ENCODE measurements at regions not wholly inside any gene's neighbourhood (a gene's known extent, or its start where the extent isn't known, plus 50 kb on each side); places are given as distances from the start of the nearest gene placed in this dataset.

DNA sequence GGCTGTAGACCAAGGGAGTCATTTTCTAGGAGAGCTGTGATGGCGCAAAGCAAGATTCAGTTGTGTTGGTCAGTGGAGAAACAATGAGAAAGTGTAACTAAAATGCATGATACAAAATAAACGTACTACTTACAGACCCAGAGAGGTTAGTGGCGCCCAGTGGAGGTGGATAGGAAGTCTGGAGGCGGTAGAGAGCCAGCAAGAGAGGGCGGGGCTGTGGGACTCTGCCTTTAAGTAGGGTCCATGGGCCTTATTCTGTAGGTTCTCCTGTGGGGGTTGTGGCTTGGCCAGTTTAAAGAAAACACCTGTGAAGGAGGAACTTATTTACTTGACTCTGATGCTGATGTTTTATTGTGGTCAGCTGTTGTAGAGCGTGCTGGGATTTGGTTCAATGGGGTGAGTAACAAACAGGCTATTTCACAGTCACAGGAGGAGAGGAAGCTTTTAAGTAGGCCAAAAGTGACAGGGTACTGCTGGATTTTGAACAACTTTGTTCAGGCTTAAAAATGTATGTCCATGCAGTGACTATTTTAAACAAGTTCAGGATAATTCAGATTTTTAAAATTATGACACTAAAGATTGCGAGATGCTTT lies 1097.7 kb downstream of the TMTC2 start:
- H3K27ac ChIP-seq: no peak overlapping the region
- H3K36me3 ChIP-seq: no peaks in the 10 kb centered on the region
- no peak overlapping the region for H3K4me3 ChIP-seq (ENCODE audit: low read depth, low read length)
- TF ChIP-seq, protein P1, sequence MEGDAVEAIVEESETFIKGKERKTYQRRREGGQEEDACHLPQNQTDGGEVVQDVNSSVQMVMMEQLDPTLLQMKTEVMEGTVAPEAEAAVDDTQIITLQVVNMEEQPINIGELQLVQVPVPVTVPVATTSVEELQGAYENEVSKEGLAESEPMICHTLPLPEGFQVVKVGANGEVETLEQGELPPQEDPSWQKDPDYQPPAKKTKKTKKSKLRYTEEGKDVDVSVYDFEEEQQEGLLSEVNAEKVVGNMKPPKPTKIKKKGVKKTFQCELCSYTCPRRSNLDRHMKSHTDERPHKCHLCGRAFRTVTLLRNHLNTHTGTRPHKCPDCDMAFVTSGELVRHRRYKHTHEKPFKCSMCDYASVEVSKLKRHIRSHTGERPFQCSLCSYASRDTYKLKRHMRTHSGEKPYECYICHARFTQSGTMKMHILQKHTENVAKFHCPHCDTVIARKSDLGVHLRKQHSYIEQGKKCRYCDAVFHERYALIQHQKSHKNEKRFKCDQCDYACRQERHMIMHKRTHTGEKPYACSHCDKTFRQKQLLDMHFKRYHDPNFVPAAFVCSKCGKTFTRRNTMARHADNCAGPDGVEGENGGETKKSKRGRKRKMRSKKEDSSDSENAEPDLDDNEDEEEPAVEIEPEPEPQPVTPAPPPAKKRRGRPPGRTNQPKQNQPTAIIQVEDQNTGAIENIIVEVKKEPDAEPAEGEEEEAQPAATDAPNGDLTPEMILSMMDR (IDR thresholded peaks at IDR 0.05; ENCODE audit: low read depth, low read length): no peak
- DNase-seq: no peak
- no peaks in the 10 kb centered on the region for H3K27me3 ChIP-seq (ENCODE audit: insufficient read depth, low read depth, severe bottlenecking)
- no peaks in the 10 kb centered on the region for H3K9me3 ChIP-seq (ENCODE audit: severe bottlenecking)

DNA sequence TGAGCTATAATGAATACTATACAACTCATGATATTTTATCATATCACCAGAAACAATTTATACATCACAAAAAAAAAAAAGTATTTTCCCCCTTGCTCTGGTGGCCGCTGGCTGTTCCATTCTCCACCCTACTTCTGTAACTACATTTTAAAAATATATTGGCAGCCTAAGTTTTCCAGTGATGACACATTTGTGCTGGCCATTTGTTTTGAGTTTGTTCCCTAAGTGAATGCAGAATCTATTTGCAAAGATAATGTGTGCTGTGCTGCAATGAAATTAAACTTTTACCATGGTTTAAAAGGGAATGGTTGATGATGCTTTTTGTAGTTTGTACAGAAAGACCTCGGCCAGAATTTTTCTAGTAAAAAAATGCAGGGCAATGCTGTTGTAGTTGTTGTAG lies 1092.8 kb downstream of the TMTC2 start:
- no peak overlapping the region for H3K4me3 ChIP-seq (ENCODE audit: low read depth, low read length)
- H3K9me3 ChIP-seq (ENCODE audit: severe bottlenecking): no peaks in the 10 kb centered on the region
- H3K27me3 ChIP-seq (ENCODE audit: insufficient read depth, low read depth, severe bottlenecking): no peaks in the 10 kb centered on the region
- H3K36me3 ChIP-seq: no peaks in the 10 kb centered on the region
- TF ChIP-seq, protein P1 (IDR thresholded peaks at IDR 0.05; ENCODE audit: low read depth, low read length): no peak
- DNase-seq: no peak
- H3K27ac ChIP-seq: no peak overlapping the region

DNA sequence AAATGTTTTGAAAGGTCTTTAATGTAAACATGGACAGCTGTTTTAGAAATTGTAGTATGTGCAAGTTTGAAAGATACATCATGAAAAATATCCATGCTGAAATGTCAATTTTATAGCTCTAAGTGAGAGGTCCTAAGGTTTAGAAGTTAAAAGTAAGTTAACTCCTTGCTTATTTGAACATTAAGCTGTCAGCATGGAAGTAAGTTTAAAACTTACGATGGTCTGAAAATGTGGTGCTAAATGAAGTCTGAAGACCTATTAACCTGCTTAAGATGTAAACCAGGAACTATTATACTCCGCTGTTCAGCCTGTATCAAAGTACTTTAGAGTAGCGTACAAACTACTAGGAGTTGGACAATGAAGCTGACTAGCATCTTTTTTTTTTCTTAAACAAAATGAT lies 1082.4 kb downstream of the TMTC2 start:
- TF ChIP-seq, protein P1 (IDR thresholded peaks at IDR 0.05; ENCODE audit: low read depth, low read length): no peak
- no peak overlapping the region for H3K27ac ChIP-seq
- H3K9me3 ChIP-seq (ENCODE audit: severe bottlenecking): no peaks in the 10 kb centered on the region
- H3K36me3 ChIP-seq: no peaks in the 10 kb centered on the region
- no peak for DNase-seq
- H3K27me3 ChIP-seq (ENCODE audit: insufficient read depth, low read depth, severe bottlenecking): no peaks in the 10 kb centered on the region
- no peak overlapping the region for H3K4me3 ChIP-seq (ENCODE audit: low read depth, low read length)

DNA sequence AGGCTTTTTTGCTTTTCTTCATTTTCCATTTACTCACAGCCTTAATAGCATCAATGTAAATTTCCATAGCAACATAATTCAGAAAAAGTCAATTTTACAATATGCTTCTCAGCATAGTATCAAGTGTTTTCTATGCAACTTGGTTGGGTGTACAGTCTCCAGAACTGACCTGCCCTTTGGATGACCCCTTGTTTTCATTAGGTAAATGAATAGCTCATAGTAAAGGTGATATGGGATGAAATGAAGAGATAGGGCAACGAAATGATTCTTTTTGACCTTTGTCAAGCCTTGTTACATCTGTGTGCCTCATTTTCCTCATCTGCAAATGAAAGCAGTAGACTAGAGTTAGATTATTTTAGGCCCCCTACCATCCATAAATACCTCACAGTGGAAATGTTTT lies 1081.0 kb downstream of the TMTC2 start:
- TF ChIP-seq, protein P1 (IDR thresholded peaks at IDR 0.05; ENCODE audit: low read depth, low read length): no peak
- H3K27ac ChIP-seq: no peak overlapping the region
- no peaks in the 10 kb centered on the region for H3K27me3 ChIP-seq (ENCODE audit: insufficient read depth, low read depth, severe bottlenecking)
- H3K36me3 ChIP-seq: no peaks in the 10 kb centered on the region
- no peak overlapping the region for H3K4me3 ChIP-seq (ENCODE audit: low read depth, low read length)
- peaks cover 1% of the 10 kb centered on the region for H3K9me3 ChIP-seq (ENCODE audit: severe bottlenecking)
- DNase-seq: no peak

DNA sequence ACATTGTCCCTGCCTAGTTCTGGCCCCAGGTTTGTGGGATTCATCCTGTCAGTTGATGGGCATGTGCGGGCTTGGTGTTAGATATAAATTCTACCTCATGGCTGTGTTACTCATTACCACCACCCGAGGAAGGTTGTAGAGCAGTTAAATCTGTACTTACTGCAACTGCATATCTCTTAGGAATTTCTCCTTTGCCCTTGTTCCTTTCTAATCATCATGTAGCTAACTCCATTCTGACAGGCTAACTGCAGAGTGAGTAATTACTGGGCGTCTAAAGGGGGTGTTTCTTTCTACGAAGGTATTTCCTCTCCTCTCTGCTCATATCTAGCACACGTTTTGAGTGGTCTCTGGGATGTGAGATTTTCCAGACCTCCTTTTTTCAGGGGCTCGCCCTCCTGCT lies 1076.7 kb downstream of the TMTC2 start:
- H3K27me3 ChIP-seq (ENCODE audit: insufficient read depth, low read depth, severe bottlenecking): no peaks in the 10 kb centered on the region
- no peak for DNase-seq
- TF ChIP-seq, protein P1 (IDR thresholded peaks at IDR 0.05; ENCODE audit: low read depth, low read length): no peak
- no peak overlapping the region for H3K4me3 ChIP-seq (ENCODE audit: low read depth, low read length)
- no peaks in the 10 kb centered on the region for H3K36me3 ChIP-seq
- H3K9me3 ChIP-seq (ENCODE audit: severe bottlenecking): peaks cover 3% of the 10 kb centered on the region
- no peak overlapping the region for H3K27ac ChIP-seq

DNA sequence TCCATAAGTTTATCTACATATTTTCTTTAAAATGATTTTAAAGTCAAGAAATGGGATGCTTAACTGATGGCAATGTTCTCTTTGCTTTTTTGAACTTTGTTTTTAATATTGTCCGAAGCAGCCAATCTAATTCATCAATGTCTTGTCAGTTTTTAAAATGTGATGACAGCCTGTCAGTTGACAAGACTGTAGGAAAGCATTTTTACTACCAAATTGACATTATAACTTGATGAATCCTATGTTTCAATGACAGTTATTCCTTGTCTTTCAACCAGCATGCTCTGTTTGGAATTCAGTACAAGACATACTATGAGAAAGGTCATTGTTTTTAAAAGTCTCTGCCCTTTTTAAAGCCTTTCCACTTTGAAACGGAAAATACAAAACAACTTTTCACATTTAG lies 1073.2 kb downstream of the TMTC2 start:
- Histone ChIP-seq H3K4me3 (ENCODE audit: low read depth, low read length) (no peak overlapping the region), H3K36me3 (no peaks in the 10 kb centered on the region), H3K9me3 (ENCODE audit: severe bottlenecking) (peaks cover 3% of the 10 kb centered on the region), H3K27me3 (ENCODE audit: insufficient read depth, low read depth, severe bottlenecking) (no peaks in the 10 kb centered on the region), H3K27ac (no peak overlapping the region)
- TF ChIP-seq, protein P1 (IDR thresholded peaks at IDR 0.05; ENCODE audit: low read depth, low read length): no peak
- DNase-seq: no peak

Data from WERI-Rb-1 (cell line).